Liver (tissue), 8 donors: ENCODE measurements at regions not wholly inside any gene's neighbourhood (a gene's known extent, or its start where the extent isn't known, plus 50 kb on each side); places are given as distances from the start of the nearest gene placed in this dataset.

Source experiments
- DNase-seq: peaks from one replicate; pipeline ENCODE4 v3.0.0-alpha.2; 2017; ENCODE audit warnings: low spot score
- H3K27ac ChIP-seq, 2 donors: one replicate each; pipeline ENCODE4 v1.7.0; 2013; ENCODE audit warnings: inconsistent platforms in 2 of 2, low read length in 2 of 2, control low read depth in 1 of 2, low read depth in 1 of 2, mild to moderate bottlenecking in 1 of 2
- H3K27me3 ChIP-seq, 4 donors: one replicate each; pipeline versions ENCODE4 v1.6.1 to v1.7.0; 2013; ENCODE audit warnings: low read length in 3 of 4, inconsistent platforms in 1 of 4, mild to moderate bottlenecking in 1 of 4, moderate library complexity in 1 of 4; ENCODE audit not compliant: control insufficient read depth in 4 of 4, insufficient read depth in 4 of 4
- H3K36me3 ChIP-seq, 4 donors: one replicate each; pipeline versions ENCODE4 v1.6.1 to v1.7.0; 2013; ENCODE audit warnings: low read length in 3 of 4, mild to moderate bottlenecking in 3 of 4, low read depth in 1 of 4, moderate library complexity in 1 of 4; ENCODE audit not compliant: control insufficient read depth in 4 of 4, insufficient read depth in 3 of 4
- H3K4me1 ChIP-seq, 4 donors: one replicate each; pipeline versions ENCODE4 v1.6.1 to v1.7.0; 2013; ENCODE audit warnings: low read length in 3 of 4, mild to moderate bottlenecking in 3 of 4, moderate library complexity in 1 of 4; ENCODE audit not compliant: control insufficient read depth in 4 of 4, insufficient read depth in 4 of 4
- H3K4me3 ChIP-seq, 3 donors: one replicate each; pipeline versions ENCODE4 v1.6.1 to v1.7.0; 2013; ENCODE audit warnings: low read length in 3 of 3, control low read depth in 1 of 3, low read depth in 1 of 3, mild to moderate bottlenecking in 1 of 3
- H3K9ac ChIP-seq, 2 donors: one replicate each; pipeline ENCODE4 v1.7.0; 2013; ENCODE audit warnings: low read length in 2 of 2, mild to moderate bottlenecking in 2 of 2, moderate library complexity in 2 of 2, control low read depth in 1 of 2, low read depth in 1 of 2
- H3K9me3 ChIP-seq, 4 donors: one replicate each; pipeline versions ENCODE4 v1.6.1 to v1.7.0; 2013; ENCODE audit warnings: low read length in 3 of 4; ENCODE audit not compliant: control insufficient read depth in 4 of 4
- EGR1 ChIP-seq, 2 donors: IDR thresholded peaks; 2 replicates each; pipeline ENCODE4 v1.6.1; 2016 to 2018; ENCODE audit warnings: antibody characterized with exemption in 2 of 2, low read depth in 2 of 2
- FOXA1 ChIP-seq: IDR thresholded peaks from 2 replicates; pipeline ENCODE4 v1.6.1; 2016; ENCODE audit warnings: antibody characterized with exemption
- HNF4G ChIP-seq: IDR thresholded peaks from 2 replicates; pipeline ENCODE4 v1.6.1; 2016; ENCODE audit warnings: antibody characterized with exemption
- JUND ChIP-seq, 2 donors: IDR thresholded peaks; 2 replicates each; pipeline ENCODE4 v1.6.1; 2016; ENCODE audit warnings: antibody characterized with exemption in 2 of 2
- NR2F2 ChIP-seq: IDR thresholded peaks from 2 replicates; pipeline ENCODE4 v1.6.1; 2016; ENCODE audit warnings: antibody characterized with exemption
- SP1 ChIP-seq: IDR thresholded peaks from 2 replicates; pipeline ENCODE4 v1.6.1; 2018; ENCODE audit warnings: antibody characterized with exemption, mild to moderate bottlenecking
- TAF1 ChIP-seq: conservative IDR thresholded peaks from 2 replicates; pipeline ENCODE4 v1.6.1; 2016; ENCODE audit warnings: antibody characterized with exemption, mild to moderate bottlenecking
- YY1 ChIP-seq: IDR thresholded peaks from 2 replicates; pipeline ENCODE4 v1.6.1; 2016; ENCODE audit warnings: antibody characterized with exemption, mild to moderate bottlenecking
- WGBS: extraction: QIAGEN DNeasy Blood & Tissue Kit; methylation state at CpG from one replicate; pipeline ENCODE4 v1.1.7; 2013; 5-methylcytosine and 5-hydroxymethylcytosine counted together
- TF ChIP-seq, protein P1 (sequence below): IDR thresholded peaks from 2 replicates; pipeline ENCODE4 v1.6.1; 2016; ENCODE audit warnings: antibody characterized with exemption
- TF ChIP-seq, protein P2 (sequence below): IDR thresholded peaks from 2 replicates; pipeline ENCODE4 v1.6.1; 2016; ENCODE audit warnings: antibody characterized with exemption, mild to moderate bottlenecking
- TF ChIP-seq, protein P3 (sequence below): IDR thresholded peaks from 2 replicates; pipeline ENCODE4 v1.6.1; 2016; ENCODE audit warnings: antibody characterized with exemption
- TF ChIP-seq, protein P4 (sequence below): fragments of 150-350 bp; IDR thresholded peaks from 2 replicates; pipeline ENCODE4 v1.5.1; 2017; ENCODE audit warnings: improper control_type of control experiment, low read depth, low read length; ENCODE audit not compliant: missing input control
- TF ChIP-seq, protein P5 (sequence below): IDR thresholded peaks from 2 replicates; pipeline ENCODE4 v1.6.1; 2016; ENCODE audit warnings: antibody characterized with exemption
- donor health status: healthy.
- donor health status: healthy.
- donor health status: healthy.
- donor health status: healthy.
- donor health status: healthy.

DNA sequence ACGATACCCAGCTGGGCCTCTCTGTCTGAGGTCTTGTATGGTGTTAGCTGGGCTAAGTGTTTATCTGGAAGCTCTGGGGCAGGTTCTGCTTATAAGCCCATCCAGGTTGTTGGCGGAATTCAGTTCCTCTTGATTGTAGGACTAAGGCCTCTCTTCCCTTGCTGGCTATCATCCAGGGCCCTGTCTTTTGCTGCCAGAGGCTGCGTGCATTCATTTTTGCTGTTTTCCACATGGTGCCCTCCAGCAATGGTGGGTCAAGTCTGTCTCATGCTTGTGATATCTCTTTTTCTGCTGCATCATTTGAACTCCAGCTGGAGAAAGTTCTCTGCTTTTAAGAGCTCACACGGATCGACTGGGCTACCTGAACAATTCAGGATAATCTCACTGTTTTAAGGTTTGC is 105.7 kb upstream of the ZNF618 start:
- H3K27ac ChIP-seq: no peak overlapping the region
- TF ChIP-seq, protein P1, sequence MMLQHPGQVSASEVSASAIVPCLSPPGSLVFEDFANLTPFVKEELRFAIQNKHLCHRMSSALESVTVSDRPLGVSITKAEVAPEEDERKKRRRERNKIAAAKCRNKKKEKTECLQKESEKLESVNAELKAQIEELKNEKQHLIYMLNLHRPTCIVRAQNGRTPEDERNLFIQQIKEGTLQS: no peak
- no peak overlapping the region for H3K4me3 ChIP-seq
- H3K4me1 ChIP-seq: no peaks in the 10 kb centered on the region
- H3K9ac ChIP-seq: no peak overlapping the region
- H3K27me3 ChIP-seq: no peaks in the 10 kb centered on the region
- DNase-seq: no peak
- no peaks in the 10 kb centered on the region for H3K9me3 ChIP-seq
- H3K36me3 ChIP-seq: no peaks in the 10 kb centered on the region
- WGBS: 79% methylated on average over 5 of the region's 5 CpGs

DNA sequence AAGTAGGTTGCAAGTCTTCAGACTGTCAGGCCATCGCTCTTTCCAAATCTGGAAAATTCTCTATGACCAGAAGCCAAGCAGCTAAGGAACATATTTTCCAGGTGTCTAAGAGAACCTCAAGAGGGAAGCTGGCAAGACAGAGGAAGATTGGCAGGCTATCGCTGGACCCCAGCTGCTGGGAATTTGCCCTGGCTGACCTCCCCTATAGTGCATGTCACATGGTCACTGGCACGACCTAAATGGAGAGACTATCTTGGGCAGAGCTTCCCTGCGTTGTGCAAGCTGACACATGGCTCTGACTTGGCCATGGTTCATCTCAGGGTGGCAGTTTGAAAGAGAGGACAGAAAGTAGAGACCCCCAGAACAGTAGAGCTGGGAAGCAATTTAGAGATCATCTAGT is 104.9 kb upstream of the ZNF618 start:
- H3K4me1 ChIP-seq: no peaks in the 10 kb centered on the region
- TF ChIP-seq, protein P2, sequence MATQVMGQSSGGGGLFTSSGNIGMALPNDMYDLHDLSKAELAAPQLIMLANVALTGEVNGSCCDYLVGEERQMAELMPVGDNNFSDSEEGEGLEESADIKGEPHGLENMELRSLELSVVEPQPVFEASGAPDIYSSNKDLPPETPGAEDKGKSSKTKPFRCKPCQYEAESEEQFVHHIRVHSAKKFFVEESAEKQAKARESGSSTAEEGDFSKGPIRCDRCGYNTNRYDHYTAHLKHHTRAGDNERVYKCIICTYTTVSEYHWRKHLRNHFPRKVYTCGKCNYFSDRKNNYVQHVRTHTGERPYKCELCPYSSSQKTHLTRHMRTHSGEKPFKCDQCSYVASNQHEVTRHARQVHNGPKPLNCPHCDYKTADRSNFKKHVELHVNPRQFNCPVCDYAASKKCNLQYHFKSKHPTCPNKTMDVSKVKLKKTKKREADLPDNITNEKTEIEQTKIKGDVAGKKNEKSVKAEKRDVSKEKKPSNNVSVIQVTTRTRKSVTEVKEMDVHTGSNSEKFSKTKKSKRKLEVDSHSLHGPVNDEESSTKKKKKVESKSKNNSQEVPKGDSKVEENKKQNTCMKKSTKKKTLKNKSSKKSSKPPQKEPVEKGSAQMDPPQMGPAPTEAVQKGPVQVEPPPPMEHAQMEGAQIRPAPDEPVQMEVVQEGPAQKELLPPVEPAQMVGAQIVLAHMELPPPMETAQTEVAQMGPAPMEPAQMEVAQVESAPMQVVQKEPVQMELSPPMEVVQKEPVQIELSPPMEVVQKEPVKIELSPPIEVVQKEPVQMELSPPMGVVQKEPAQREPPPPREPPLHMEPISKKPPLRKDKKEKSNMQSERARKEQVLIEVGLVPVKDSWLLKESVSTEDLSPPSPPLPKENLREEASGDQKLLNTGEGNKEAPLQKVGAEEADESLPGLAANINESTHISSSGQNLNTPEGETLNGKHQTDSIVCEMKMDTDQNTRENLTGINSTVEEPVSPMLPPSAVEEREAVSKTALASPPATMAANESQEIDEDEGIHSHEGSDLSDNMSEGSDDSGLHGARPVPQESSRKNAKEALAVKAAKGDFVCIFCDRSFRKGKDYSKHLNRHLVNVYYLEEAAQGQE: no peak
- TF ChIP-seq NR2F2: no peak
- no peak overlapping the region for H3K27ac ChIP-seq
- no peak overlapping the region for H3K9ac ChIP-seq
- no peaks in the 10 kb centered on the region for H3K9me3 ChIP-seq
- WGBS: 61% methylated on average over 4 of the region's 4 CpGs
- H3K36me3 ChIP-seq: no peaks in the 10 kb centered on the region
- DNase-seq: no peak
- H3K4me3 ChIP-seq: no peak overlapping the region
- no peaks in the 10 kb centered on the region for H3K27me3 ChIP-seq

DNA sequence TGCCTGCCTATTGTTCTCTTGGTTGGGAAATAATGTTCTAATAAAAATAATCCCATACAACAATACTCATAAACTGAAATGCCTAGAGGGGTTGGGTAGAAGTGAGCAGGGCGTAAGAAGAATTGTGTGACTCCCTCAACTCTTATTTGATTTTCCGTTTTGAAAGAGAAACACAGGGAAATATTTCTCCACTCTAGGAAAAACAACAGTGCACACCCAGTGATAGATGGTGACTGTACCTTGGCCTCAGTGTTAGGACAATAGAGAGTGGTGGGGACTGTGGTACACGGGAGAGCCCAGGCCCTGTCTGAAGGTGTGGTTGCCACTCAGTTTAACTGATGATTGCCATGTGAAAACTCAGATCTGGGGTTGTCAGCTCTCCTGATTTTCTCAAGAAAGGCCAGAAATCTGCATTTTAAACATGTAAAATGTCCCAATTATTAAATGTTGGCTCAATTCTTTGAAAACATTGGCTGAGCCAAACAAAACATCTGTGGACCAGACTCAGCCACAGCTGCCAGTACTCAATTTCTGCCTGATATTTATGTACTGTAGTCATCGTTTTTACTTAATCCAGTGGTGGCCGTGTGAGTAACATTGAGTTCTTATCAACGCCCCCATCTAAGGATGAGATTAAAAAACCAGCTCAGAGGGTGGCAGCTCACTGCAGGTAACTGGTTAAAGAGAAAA is 103.8 kb upstream of the ZNF618 start:
- Histone ChIP-seq H3K27me3 (no peaks in the 10 kb centered on the region), H3K4me1 (no peaks in the 10 kb centered on the region), H3K4me3 (no peak overlapping the region), H3K36me3 (no peaks in the 10 kb centered on the region), H3K9me3 (no peaks in the 10 kb centered on the region), H3K9ac (no peak overlapping the region), H3K27ac (no peak overlapping the region)
- WGBS: 80% methylated on average over 6 of the region's 6 CpGs
- no peak for DNase-seq
- TF ChIP-seq JUND (IDR thresholded peaks at IDR 0.05): no peak
- TF ChIP-seq, protein P2: no peak
- no peak for TF ChIP-seq SP1
- no peak for TF ChIP-seq TAF1
- TF ChIP-seq, protein P3, sequence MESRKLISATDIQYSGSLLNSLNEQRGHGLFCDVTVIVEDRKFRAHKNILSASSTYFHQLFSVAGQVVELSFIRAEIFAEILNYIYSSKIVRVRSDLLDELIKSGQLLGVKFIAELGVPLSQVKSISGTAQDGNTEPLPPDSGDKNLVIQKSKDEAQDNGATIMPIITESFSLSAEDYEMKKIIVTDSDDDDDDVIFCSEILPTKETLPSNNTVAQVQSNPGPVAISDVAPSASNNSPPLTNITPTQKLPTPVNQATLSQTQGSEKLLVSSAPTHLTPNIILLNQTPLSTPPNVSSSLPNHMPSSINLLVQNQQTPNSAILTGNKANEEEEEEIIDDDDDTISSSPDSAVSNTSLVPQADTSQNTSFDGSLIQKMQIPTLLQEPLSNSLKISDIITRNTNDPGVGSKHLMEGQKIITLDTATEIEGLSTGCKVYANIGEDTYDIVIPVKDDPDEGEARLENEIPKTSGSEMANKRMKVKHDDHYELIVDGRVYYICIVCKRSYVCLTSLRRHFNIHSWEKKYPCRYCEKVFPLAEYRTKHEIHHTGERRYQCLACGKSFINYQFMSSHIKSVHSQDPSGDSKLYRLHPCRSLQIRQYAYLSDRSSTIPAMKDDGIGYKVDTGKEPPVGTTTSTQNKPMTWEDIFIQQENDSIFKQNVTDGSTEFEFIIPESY: no peak
- TF ChIP-seq, protein P4, sequence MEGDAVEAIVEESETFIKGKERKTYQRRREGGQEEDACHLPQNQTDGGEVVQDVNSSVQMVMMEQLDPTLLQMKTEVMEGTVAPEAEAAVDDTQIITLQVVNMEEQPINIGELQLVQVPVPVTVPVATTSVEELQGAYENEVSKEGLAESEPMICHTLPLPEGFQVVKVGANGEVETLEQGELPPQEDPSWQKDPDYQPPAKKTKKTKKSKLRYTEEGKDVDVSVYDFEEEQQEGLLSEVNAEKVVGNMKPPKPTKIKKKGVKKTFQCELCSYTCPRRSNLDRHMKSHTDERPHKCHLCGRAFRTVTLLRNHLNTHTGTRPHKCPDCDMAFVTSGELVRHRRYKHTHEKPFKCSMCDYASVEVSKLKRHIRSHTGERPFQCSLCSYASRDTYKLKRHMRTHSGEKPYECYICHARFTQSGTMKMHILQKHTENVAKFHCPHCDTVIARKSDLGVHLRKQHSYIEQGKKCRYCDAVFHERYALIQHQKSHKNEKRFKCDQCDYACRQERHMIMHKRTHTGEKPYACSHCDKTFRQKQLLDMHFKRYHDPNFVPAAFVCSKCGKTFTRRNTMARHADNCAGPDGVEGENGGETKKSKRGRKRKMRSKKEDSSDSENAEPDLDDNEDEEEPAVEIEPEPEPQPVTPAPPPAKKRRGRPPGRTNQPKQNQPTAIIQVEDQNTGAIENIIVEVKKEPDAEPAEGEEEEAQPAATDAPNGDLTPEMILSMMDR: no peak
- TF ChIP-seq YY1: no peak
- no peak for TF ChIP-seq HNF4G
- no peak for TF ChIP-seq NR2F2
- TF ChIP-seq, protein P5, sequence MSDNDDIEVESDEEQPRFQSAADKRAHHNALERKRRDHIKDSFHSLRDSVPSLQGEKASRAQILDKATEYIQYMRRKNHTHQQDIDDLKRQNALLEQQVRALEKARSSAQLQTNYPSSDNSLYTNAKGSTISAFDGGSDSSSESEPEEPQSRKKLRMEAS: no peak
- TF ChIP-seq FOXA1: no peak
- no peak for TF ChIP-seq EGR1 (IDR thresholded peaks at IDR 0.05; ENCODE audit: low read depth in 2 of 2)
